K562 (cell line): ENCODE measurements at regions not wholly inside any gene's neighbourhood (a gene's known extent, or its start where the extent isn't known, plus 50 kb on each side); places are given as distances from the start of the nearest gene placed in this dataset.

Experiments used
- ASH1L ChIP-seq: fragments of 450-650 bp; IDR thresholded peaks from 2 replicates; pipeline ENCODE4 v1.6.1; 2018; ENCODE audit warnings: borderline replicate concordance, mild to moderate bottlenecking, low read depth; ENCODE audit not compliant: partially characterized antibody
- BCL6 ChIP-seq: fragments of 250-450 bp; sonication (Bioruptor Pico); IDR thresholded peaks from 2 replicates; pipeline ENCODE4 v1.4.0; 2020
- MXI1 ChIP-seq: IDR thresholded peaks from 2 replicates; pipeline ENCODE4 v1.6.1; 2011; ENCODE audit warnings: low read depth, mild to moderate bottlenecking, improper control_type of control experiment, low read length
- SMAD2 ChIP-seq: fragments of 150-350 bp; IDR thresholded peaks from 2 replicates; pipeline ENCODE4 v1.6.1; 2014; ENCODE audit warnings: low read depth, mild to moderate bottlenecking, low read length
- SMARCB1 ChIP-seq: IDR thresholded peaks from 2 replicates; pipeline ENCODE4 v1.6.1; 2011; ENCODE audit warnings: improper control_type of control experiment, low read depth; ENCODE audit not compliant: insufficient read length
- ZFP1 ChIP-seq: fragments of 450-650 bp; formaldehyde crosslinking; IDR thresholded peaks from 2 replicates; pipeline ENCODE4 v1.4.0; 2020; ENCODE audit warnings: mild to moderate bottlenecking, mixed read lengths
- TF ChIP-seq, protein P1 (sequence below): IDR thresholded peaks from 3 replicates; pipeline ENCODE4 v1.6.1; 2011; ENCODE audit warnings: borderline replicate concordance, mild to moderate bottlenecking, moderate library complexity; ENCODE audit not compliant: insufficient read length; ENCODE audit errors: extremely low read depth
- TF ChIP-seq, protein P2 (sequence below): fragments of 200-600 bp; sonication (generic); IDR thresholded peaks from one replicate; pipeline ENCODE4 v1.6.1; 2012; ENCODE audit warnings: mild to moderate bottlenecking, low read depth, low read length, inconsistent platforms
- TF ChIP-seq, protein P3 (sequence below): fragments of 200-800 bp; sonication (Bioruptor generic); IDR thresholded peaks from 2 replicates; pipeline ENCODE4 v1.6.1; 2016; ENCODE audit warnings: missing genetic modification characterization, missing compliant biosample characterization

DNA sequence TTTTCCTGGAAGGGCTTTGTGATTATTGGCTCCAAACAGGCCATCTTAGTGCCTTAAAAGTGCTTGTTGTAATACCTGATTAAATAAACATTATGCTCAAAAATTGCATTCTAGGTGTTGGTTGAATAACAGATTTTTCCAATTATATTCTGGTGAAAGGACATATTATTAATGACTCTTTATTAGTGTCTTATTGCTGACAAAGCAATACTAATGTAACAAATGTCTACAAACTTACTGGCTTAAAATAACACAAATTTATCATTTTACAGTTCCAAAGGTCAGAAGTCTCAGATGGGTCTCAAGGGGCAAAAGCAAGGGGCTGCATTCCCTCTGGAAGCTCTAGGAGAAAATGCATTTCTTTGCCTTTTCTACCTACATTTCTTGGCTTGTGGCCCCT, 86.9 kb upstream of the CPM start (continued):
- TF ChIP-seq, protein P1, sequence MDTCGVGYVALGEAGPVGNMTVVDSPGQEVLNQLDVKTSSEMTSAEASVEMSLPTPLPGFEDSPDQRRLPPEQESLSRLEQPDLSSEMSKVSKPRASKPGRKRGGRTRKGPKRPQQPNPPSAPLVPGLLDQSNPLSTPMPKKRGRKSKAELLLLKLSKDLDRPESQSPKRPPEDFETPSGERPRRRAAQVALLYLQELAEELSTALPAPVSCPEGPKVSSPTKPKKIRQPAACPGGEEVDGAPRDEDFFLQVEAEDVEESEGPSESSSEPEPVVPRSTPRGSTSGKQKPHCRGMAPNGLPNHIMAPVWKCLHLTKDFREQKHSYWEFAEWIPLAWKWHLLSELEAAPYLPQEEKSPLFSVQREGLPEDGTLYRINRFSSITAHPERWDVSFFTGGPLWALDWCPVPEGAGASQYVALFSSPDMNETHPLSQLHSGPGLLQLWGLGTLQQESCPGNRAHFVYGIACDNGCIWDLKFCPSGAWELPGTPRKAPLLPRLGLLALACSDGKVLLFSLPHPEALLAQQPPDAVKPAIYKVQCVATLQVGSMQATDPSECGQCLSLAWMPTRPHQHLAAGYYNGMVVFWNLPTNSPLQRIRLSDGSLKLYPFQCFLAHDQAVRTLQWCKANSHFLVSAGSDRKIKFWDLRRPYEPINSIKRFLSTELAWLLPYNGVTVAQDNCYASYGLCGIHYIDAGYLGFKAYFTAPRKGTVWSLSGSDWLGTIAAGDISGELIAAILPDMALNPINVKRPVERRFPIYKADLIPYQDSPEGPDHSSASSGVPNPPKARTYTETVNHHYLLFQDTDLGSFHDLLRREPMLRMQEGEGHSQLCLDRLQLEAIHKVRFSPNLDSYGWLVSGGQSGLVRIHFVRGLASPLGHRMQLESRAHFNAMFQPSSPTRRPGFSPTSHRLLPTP = no peak
- no peak for TF ChIP-seq ZFP1 (CRISPR knock-in tag)
- TF ChIP-seq ASH1L = no peak
- no peak for TF ChIP-seq MXI1
- TF ChIP-seq BCL6 = no peak
- TF ChIP-seq SMAD2 = no peak
- TF ChIP-seq, protein P2, sequence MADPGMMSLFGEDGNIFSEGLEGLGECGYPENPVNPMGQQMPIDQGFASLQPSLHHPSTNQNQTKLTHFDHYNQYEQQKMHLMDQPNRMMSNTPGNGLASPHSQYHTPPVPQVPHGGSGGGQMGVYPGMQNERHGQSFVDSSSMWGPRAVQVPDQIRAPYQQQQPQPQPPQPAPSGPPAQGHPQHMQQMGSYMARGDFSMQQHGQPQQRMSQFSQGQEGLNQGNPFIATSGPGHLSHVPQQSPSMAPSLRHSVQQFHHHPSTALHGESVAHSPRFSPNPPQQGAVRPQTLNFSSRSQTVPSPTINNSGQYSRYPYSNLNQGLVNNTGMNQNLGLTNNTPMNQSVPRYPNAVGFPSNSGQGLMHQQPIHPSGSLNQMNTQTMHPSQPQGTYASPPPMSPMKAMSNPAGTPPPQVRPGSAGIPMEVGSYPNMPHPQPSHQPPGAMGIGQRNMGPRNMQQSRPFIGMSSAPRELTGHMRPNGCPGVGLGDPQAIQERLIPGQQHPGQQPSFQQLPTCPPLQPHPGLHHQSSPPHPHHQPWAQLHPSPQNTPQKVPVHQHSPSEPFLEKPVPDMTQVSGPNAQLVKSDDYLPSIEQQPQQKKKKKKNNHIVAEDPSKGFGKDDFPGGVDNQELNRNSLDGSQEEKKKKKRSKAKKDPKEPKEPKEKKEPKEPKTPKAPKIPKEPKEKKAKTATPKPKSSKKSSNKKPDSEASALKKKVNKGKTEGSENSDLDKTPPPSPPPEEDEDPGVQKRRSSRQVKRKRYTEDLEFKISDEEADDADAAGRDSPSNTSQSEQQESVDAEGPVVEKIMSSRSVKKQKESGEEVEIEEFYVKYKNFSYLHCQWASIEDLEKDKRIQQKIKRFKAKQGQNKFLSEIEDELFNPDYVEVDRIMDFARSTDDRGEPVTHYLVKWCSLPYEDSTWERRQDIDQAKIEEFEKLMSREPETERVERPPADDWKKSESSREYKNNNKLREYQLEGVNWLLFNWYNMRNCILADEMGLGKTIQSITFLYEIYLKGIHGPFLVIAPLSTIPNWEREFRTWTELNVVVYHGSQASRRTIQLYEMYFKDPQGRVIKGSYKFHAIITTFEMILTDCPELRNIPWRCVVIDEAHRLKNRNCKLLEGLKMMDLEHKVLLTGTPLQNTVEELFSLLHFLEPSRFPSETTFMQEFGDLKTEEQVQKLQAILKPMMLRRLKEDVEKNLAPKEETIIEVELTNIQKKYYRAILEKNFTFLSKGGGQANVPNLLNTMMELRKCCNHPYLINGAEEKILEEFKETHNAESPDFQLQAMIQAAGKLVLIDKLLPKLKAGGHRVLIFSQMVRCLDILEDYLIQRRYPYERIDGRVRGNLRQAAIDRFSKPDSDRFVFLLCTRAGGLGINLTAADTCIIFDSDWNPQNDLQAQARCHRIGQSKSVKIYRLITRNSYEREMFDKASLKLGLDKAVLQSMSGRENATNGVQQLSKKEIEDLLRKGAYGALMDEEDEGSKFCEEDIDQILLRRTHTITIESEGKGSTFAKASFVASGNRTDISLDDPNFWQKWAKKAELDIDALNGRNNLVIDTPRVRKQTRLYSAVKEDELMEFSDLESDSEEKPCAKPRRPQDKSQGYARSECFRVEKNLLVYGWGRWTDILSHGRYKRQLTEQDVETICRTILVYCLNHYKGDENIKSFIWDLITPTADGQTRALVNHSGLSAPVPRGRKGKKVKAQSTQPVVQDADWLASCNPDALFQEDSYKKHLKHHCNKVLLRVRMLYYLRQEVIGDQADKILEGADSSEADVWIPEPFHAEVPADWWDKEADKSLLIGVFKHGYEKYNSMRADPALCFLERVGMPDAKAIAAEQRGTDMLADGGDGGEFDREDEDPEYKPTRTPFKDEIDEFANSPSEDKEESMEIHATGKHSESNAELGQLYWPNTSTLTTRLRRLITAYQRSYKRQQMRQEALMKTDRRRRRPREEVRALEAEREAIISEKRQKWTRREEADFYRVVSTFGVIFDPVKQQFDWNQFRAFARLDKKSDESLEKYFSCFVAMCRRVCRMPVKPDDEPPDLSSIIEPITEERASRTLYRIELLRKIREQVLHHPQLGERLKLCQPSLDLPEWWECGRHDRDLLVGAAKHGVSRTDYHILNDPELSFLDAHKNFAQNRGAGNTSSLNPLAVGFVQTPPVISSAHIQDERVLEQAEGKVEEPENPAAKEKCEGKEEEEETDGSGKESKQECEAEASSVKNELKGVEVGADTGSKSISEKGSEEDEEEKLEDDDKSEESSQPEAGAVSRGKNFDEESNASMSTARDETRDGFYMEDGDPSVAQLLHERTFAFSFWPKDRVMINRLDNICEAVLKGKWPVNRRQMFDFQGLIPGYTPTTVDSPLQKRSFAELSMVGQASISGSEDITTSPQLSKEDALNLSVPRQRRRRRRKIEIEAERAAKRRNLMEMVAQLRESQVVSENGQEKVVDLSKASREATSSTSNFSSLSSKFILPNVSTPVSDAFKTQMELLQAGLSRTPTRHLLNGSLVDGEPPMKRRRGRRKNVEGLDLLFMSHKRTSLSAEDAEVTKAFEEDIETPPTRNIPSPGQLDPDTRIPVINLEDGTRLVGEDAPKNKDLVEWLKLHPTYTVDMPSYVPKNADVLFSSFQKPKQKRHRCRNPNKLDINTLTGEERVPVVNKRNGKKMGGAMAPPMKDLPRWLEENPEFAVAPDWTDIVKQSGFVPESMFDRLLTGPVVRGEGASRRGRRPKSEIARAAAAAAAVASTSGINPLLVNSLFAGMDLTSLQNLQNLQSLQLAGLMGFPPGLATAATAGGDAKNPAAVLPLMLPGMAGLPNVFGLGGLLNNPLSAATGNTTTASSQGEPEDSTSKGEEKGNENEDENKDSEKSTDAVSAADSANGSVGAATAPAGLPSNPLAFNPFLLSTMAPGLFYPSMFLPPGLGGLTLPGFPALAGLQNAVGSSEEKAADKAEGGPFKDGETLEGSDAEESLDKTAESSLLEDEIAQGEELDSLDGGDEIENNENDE = no peak
- TF ChIP-seq, protein P3, sequence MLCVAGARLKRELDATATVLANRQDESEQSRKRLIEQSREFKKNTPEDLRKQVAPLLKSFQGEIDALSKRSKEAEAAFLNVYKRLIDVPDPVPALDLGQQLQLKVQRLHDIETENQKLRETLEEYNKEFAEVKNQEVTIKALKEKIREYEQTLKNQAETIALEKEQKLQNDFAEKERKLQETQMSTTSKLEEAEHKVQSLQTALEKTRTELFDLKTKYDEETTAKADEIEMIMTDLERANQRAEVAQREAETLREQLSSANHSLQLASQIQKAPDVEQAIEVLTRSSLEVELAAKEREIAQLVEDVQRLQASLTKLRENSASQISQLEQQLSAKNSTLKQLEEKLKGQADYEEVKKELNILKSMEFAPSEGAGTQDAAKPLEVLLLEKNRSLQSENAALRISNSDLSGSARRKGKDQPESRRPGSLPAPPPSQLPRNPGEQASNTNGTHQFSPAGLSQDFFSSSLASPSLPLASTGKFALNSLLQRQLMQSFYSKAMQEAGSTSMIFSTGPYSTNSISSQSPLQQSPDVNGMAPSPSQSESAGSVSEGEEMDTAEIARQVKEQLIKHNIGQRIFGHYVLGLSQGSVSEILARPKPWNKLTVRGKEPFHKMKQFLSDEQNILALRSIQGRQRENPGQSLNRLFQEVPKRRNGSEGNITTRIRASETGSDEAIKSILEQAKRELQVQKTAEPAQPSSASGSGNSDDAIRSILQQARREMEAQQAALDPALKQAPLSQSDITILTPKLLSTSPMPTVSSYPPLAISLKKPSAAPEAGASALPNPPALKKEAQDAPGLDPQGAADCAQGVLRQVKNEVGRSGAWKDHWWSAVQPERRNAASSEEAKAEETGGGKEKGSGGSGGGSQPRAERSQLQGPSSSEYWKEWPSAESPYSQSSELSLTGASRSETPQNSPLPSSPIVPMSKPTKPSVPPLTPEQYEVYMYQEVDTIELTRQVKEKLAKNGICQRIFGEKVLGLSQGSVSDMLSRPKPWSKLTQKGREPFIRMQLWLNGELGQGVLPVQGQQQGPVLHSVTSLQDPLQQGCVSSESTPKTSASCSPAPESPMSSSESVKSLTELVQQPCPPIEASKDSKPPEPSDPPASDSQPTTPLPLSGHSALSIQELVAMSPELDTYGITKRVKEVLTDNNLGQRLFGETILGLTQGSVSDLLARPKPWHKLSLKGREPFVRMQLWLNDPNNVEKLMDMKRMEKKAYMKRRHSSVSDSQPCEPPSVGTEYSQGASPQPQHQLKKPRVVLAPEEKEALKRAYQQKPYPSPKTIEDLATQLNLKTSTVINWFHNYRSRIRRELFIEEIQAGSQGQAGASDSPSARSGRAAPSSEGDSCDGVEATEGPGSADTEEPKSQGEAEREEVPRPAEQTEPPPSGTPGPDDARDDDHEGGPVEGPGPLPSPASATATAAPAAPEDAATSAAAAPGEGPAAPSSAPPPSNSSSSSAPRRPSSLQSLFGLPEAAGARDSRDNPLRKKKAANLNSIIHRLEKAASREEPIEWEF (CRISPR knock-in tag) = no peak
- TF ChIP-seq SMARCB1 = no peak
